Left lung (tissue), 4 donors: ENCODE measurements at regions not wholly inside any gene's neighbourhood (a gene's known extent, or its start where the extent isn't known, plus 50 kb on each side); places are given as distances from the start of the nearest gene placed in this dataset.
"Not testable (repeated sequence)": the region's sequence is repeated elsewhere in the genome, so short reads cannot be mapped to it uniquely, and the experiment has no call there.

Source experiments
- ATAC-seq: fragments of 200-7000 bp; cut with Tn5 transposase; one replicate; pipeline ENCODE4 v1.9.1; 2020; ENCODE audit warnings: moderate library complexity
- DNase-seq, 4 donors: peaks; one replicate each; pipeline ENCODE4 v3.0.0-alpha.2; 2013 to 2020
- H3K27ac ChIP-seq, 2 donors: fragments of 200-600 bp; sonication (generic) in 1 of 2; one replicate each; pipeline versions ENCODE4 v1.5.0 to v1.8.0; 2020 to 2021
- H3K27me3 ChIP-seq, 2 donors: fragments of 200-600 bp; sonication (generic) in 1 of 2; one replicate each; pipeline versions ENCODE4 v1.5.0 to v1.8.0; 2020 to 2021
- H3K36me3 ChIP-seq, 2 donors: fragments of 200-600 bp; sonication (generic) in 1 of 2; one replicate each; pipeline versions ENCODE4 v1.5.0 to v1.8.0; 2020 to 2021
- H3K4me1 ChIP-seq, 2 donors: fragments of 200-600 bp; one replicate each; pipeline ENCODE4 v1.8.0; 2021
- H3K4me3 ChIP-seq, 2 donors: fragments of 200-600 bp; sonication (generic) in 1 of 2; one replicate each; pipeline versions ENCODE4 v1.5.0 to v1.8.0; 2020 to 2021; ENCODE audit warnings: mild to moderate bottlenecking in 1 of 2
- H3K9me3 ChIP-seq, 2 donors: fragments of 200-600 bp; sonication (generic) in 1 of 2; one replicate each; pipeline versions ENCODE4 v1.5.0 to v1.8.0; 2020 to 2021
- CTCF ChIP-seq, 2 donors: fragments of 200-600 bp; sonication (generic) in 1 of 2; IDR thresholded peaks; one replicate each; pipeline versions ENCODE4 v1.5.0 to v1.8.0; 2021; ENCODE audit warnings: antibody characterized with exemption in 2 of 2
- intact Hi-C, 2 donors: fragments of 100-400 bp; cut with DNase I; formaldehyde crosslinking; loops; one replicate each; pipeline versions ENCODE4 v1.11.2 to v1.14.2; 2022
- donor health status: DM: no; HTN: yes; CAD: no.
- donor health status: DM: no; HTN: no; CAD: no.

GRCh38 chr10:42533866-42534265 lies 104.5 kb downstream of the ZNF33B start:
- H3K27me3 ChIP-seq, H3K27ac ChIP-seq, H3K4me3 ChIP-seq, DNase-seq, intact Hi-C loops, ATAC-seq, H3K4me1 ChIP-seq: not testable (repeated sequence)
- Histone ChIP-seq H3K9me3 (peaks cover 5 to 78% of the 10 kb centered on the region in 2 donors), H3K36me3 (peaks cover 0 to 21% of the 10 kb centered on the region in 2 donors)

GRCh38 chr10:42532996-42533395 lies 105.4 kb downstream of the ZNF33B start:
- Histone ChIP-seq H3K27ac (no peak overlapping the region), H3K27me3 (no peaks in the 10 kb centered on the region), H3K9me3 (peaks cover 5 to 73% of the 10 kb centered on the region in 2 donors), H3K36me3 (peaks cover 0 to 13% of the 10 kb centered on the region in 2 donors), H3K4me3 (no peak overlapping the region), H3K4me1 (no peaks in the 10 kb centered on the region)
- intact Hi-C loops = no loop called here
- no peak for TF ChIP-seq CTCF (IDR thresholded peaks at IDR 0.05)
- no peak for DNase-seq
- no peak for ATAC-seq

GRCh38 chr10:42523098-42523497 lies 115.3 kb downstream of the ZNF33B start:
- Histone ChIP-seq H3K27me3 (no peaks in the 10 kb centered on the region), H3K27ac (no peak overlapping the region), H3K9me3 (peaks cover 0 to 90% of the 10 kb centered on the region in 2 donors), H3K4me1 (no peaks in the 10 kb centered on the region), H3K4me3 (no peak overlapping the region), H3K36me3 (peaks cover 0 to 66% of the 10 kb centered on the region in 2 donors)
- DNase-seq = no peak
- TF ChIP-seq CTCF (IDR thresholded peaks at IDR 0.05) = no peak
- no peak for ATAC-seq
- intact Hi-C loops = no loop called here

- no peak overlapping the region for H3K4me3 ChIP-seq
- intact Hi-C loops = no loop called here
- no peak for TF ChIP-seq CTCF (IDR thresholded peaks at IDR 0.05)
- H3K36me3 ChIP-seq = peaks cover 0 to 56% of the 10 kb centered on the region in 2 donors
- no peak for ATAC-seq
- H3K9me3 ChIP-seq = peaks cover 0 to 100% of the 10 kb centered on the region in 2 donors
- no peaks in the 10 kb centered on the region for H3K27me3 ChIP-seq
- no peaks in the 10 kb centered on the region for H3K4me1 ChIP-seq
- DNase-seq = no peak
- H3K27ac ChIP-seq = no peak overlapping the region
These were observed 118.5 kb downstream of the ZNF33B start for GRCh38 chr10:42519761-42520460.

GRCh38 chr10:42519079-42519478 lies 119.3 kb downstream of the ZNF33B start:
- H3K4me3 ChIP-seq = no peak overlapping the region

More at GRCh38 chr10:42519079-42519478, 119.3 kb downstream of the ZNF33B start:
- no peak for TF ChIP-seq CTCF (IDR thresholded peaks at IDR 0.05)
- peaks cover 0 to 100% of the 10 kb centered on the region in 2 donors for H3K9me3 ChIP-seq
- peaks cover 0 to 48% of the 10 kb centered on the region in 2 donors for H3K36me3 ChIP-seq
- no peak overlapping the region for H3K27ac ChIP-seq
- H3K4me1 ChIP-seq = no peaks in the 10 kb centered on the region
- DNase-seq (no peak), ATAC-seq (no peak)
- no peaks in the 10 kb centered on the region for H3K27me3 ChIP-seq
- intact Hi-C loops = no loop called here
